AG04450 (cell line): ENCODE measurements at regions not wholly inside any gene's neighbourhood (a gene's known extent, or its start where the extent isn't known, plus 50 kb on each side); places are given as distances from the start of the nearest gene placed in this dataset.

Experiments
- CTCF ChIA-PET: fragments of 300-600, 350-600 bp; formaldehyde crosslinking; extraction: SDS; loops from one replicate; lab custom pipeline; 2022; ENCODE audit warnings: antibody characterized with exemption, inconsistent platforms; lab: Charles Lee
- POLR2A ChIA-PET: fragments of 350-600 bp; formaldehyde crosslinking; extraction: SDS; loops from one replicate; lab custom pipeline; 2021; ENCODE audit warnings: antibody characterized with exemption, inconsistent platforms; lab: Yijun Ruan, JAX
- DNase-seq: peaks from one replicate; pipeline ENCODE4 v3.0.0-alpha.2; 2011; ENCODE audit warnings: low read depth, low spot score
- H3K27ac ChIP-seq: one replicate; pipeline ENCODE4 v1.5.1; 2012; ENCODE audit warnings: low read depth, low read length, control low read depth
- H3K27me3 ChIP-seq: one replicate; pipeline ENCODE4 v1.6.0; 2012; ENCODE audit warnings: low read length; ENCODE audit not compliant: control insufficient read depth, insufficient read depth
- H3K4me3 ChIP-seq: 2 replicates; pipeline ENCODE4 v1.5.1; 2011; ENCODE audit warnings: mild to moderate bottlenecking, low read depth, low read length, control low read depth
- H3K9me3 ChIP-seq: 2 replicates; pipeline ENCODE4 v1.5.1; 2012; ENCODE audit warnings: low read length; ENCODE audit not compliant: control insufficient read depth, insufficient read depth
- TF ChIP-seq, protein P1 (sequence below): IDR thresholded peaks from 2 replicates; pipeline ENCODE4 v1.5.1; 2011; ENCODE audit warnings: low read depth, low read length, control low read depth, inconsistent platforms

DNA sequence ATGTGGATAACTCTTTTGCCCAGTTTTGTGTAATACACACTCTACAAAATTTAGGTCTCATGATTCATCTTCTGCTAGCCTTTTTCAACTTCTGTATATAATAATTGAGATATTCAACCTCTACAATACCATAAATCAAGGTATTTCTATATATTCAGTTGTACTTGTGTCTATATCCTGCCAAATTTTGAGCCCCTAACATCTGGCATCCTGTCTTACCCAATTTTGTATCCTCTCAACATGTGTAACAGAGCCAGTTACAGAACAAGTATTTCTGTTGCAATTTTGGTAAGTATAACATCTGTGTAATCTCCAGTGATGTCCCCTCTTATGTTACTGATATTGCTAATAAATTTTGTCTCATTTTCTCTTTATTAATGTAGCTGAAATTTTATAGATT, 145.8 kb downstream of the TRIB2 start:
- Histone ChIP-seq H3K27ac (no peak overlapping the region), H3K27me3 (no peaks in the 10 kb centered on the region), H3K9me3 (peaks cover 7% of the 10 kb centered on the region; the same call in 1 of the 2 replicates), H3K4me3 (no peak overlapping the region)
- TF ChIP-seq, protein P1, sequence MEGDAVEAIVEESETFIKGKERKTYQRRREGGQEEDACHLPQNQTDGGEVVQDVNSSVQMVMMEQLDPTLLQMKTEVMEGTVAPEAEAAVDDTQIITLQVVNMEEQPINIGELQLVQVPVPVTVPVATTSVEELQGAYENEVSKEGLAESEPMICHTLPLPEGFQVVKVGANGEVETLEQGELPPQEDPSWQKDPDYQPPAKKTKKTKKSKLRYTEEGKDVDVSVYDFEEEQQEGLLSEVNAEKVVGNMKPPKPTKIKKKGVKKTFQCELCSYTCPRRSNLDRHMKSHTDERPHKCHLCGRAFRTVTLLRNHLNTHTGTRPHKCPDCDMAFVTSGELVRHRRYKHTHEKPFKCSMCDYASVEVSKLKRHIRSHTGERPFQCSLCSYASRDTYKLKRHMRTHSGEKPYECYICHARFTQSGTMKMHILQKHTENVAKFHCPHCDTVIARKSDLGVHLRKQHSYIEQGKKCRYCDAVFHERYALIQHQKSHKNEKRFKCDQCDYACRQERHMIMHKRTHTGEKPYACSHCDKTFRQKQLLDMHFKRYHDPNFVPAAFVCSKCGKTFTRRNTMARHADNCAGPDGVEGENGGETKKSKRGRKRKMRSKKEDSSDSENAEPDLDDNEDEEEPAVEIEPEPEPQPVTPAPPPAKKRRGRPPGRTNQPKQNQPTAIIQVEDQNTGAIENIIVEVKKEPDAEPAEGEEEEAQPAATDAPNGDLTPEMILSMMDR = no peak
- DNase-seq = no peak
- ChIA-PET CTCF (no interaction called here), POLR2A (no interaction called here)

DNA sequence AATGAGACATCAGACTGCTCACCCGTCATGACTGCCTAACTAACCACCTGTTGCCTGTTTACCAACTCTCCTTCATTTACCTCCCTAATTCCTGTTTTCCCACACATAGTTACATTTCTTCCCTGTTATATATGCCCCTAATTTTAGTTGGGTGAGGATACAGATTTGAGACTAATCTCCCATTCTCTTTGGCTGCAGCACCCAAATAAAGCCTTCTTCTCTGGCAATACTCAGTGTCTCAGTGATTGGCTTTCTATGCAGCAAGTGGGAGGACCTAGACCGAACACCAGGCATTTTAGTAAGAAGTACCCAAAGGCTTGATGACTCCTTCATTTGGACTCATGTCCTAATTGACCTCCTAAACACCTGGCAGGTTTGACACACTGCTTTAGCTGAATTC, 147.2 kb downstream of the TRIB2 start:
- ChIA-PET CTCF (no interaction called here), POLR2A (no interaction called here)
- no peak for DNase-seq
- Histone ChIP-seq H3K9me3 (peaks cover 7% of the 10 kb centered on the region; the same call in 1 of the 2 replicates), H3K27me3 (no peaks in the 10 kb centered on the region), H3K4me3 (no peak overlapping the region), H3K27ac (no peak overlapping the region)
- TF ChIP-seq, protein P1 = no peak

DNA sequence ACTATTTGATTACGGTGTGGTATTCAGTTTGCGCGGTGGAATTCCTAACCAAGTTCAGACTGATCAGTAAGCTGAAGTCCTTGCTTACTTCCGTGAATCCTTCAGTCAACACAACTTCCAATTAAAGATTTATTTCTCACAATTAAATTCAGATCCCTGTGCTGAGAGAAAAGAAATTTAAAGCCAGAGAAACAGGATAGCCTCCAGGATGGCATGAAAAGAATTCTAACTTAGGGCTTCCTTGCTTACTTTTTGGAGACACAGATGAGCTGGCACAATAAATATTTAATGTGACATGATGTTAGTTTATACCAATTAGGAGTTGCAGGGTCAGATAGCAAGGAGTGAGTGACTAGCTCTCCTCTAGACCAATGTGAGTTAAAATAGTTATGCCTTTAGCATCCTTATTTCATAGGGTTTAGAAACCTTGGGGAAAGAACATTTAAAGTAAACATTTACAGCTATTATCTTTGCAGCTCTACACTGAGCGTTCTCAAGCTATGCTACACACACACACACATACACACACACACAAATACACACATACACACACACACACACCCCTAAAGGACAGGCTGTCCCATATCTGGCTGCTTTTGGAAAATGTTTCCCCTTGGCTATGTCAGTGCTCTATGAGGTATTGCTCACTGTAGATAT, 151.0 kb downstream of the TRIB2 start:
- ChIA-PET CTCF (interaction anchor here (2.3 to 3.9 kb wide), 2 partner anchors 63 to 139 kb away, joined by 7 to 13 read pairs; no protein-coding TSS in a partner anchor), POLR2A (interaction anchor here (0.9 kb wide), 1 partner anchor 11 kb away, joined by 7 read pairs; no protein-coding TSS in a partner anchor)
- no peak overlapping the region for H3K27ac ChIP-seq
- H3K4me3 ChIP-seq = no peak overlapping the region
- no peaks in the 10 kb centered on the region for H3K27me3 ChIP-seq
- TF ChIP-seq, protein P1 = no peak
- DNase-seq = no peak
- H3K9me3 ChIP-seq = peaks cover 7% of the 10 kb centered on the region; the same call in 1 of the 2 replicates

DNA sequence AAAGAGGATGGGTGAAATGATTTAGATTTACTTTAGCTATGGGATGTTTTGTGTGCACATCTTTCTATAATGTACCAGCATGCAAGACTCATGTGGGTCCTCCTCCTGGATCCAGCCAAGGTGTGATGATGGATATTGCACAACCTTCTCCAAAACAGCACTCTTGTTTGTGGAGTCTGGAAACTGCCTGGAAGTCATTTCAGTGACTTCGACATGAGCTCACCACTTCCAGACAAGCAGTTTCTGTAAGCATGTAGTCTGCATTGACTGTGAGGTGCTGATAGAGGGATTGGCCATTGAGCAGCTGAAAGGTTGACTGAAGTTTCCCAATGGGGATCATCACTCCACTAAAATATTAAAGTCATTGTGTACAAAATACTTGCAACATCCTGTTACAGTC, 154.0 kb downstream of the TRIB2 start:
- no peak for DNase-seq
- no peaks in the 10 kb centered on the region for H3K9me3 ChIP-seq
- POLR2A ChIA-PET = no interaction called here
- H3K27ac ChIP-seq = no peak overlapping the region
- TF ChIP-seq, protein P1 = no peak
- no peaks in the 10 kb centered on the region for H3K27me3 ChIP-seq
- CTCF ChIA-PET = interaction anchor here (3.9 kb wide), 1 partner anchor 60 kb away, joined by 13 read pairs; no protein-coding TSS in a partner anchor
- H3K4me3 ChIP-seq = no peak overlapping the region

DNA sequence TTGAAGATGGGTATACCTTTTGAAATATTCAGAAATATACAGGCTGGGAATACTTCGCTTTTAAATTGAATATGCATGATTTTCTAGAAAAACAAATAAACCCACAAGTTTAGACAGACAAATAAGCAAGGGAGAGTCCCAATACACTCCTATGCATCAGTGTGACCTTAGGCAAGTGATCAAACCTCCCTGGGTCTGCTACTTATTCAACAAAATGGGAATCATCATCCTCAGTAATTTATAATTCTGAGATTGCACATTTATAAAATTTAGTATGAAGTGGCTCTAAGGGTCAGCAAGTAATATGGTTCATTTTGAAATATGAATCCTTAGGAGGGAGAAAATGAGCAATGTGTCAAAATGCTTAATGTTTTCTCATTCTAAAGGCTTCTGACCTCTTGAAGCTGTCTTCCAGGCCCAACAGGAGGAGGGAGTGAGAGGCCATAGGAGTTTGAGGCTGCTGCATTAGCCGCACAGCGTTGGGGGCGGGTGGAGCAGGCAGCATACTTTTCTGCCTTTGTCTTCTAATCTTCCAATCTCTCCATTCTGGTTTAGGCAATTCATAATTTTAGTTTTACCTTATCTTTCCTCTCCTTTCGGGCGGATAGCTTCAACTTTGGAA, 155.1 kb downstream of the TRIB2 start:
- no peak overlapping the region for H3K4me3 ChIP-seq
- POLR2A ChIA-PET = no interaction called here
- H3K27me3 ChIP-seq = no peaks in the 10 kb centered on the region
- CTCF ChIA-PET = no interaction called here
- TF ChIP-seq, protein P1 = no peak
- no peak overlapping the region for H3K27ac ChIP-seq
- H3K9me3 ChIP-seq = no peaks in the 10 kb centered on the region
- no peak for DNase-seq
